NAMALWA (cell line): ENCODE measurements at regions not wholly inside any gene's neighbourhood (a gene's known extent, or its start where the extent isn't known, plus 50 kb on each side); places are given as distances from the start of the nearest gene placed in this dataset.
"Not testable (repeated sequence)": the region's sequence is repeated elsewhere in the genome, so short reads cannot be mapped to it uniquely, and the experiment has no call there.

Experiments used
- DNase-seq: peaks from one replicate; pipeline ENCODE4 v3.0.0-alpha.2; 2015; ENCODE audit warnings: low spot score

- no peak for DNase-seq
Measured at GRCh38 chr3:190988102-190988501, 125.6 kb upstream of the GMNC start.

GRCh38 chr3:190984502-190985244, 122.2 kb upstream of the GMNC start:
- no peak for DNase-seq

GRCh38 chr3:190983875-190984274, 121.4 kb upstream of the GMNC start:
- DNase-seq = peak; percentile 12

GRCh38 chr3:190973771-190974170, 111.3 kb upstream of the GMNC start:
- no peak for DNase-seq

GRCh38 chr3:190972840-190973270, 110.4 kb upstream of the GMNC start:
- no peak for DNase-seq

GRCh38 chr3:190972196-190972595, 109.7 kb upstream of the GMNC start:
- DNase-seq = no peak

GRCh38 chr3:190970560-190970959, 108.1 kb upstream of the GMNC start:
- no peak for DNase-seq

- no peak for DNase-seq
Measured at GRCh38 chr3:190968616-190969015, 106.1 kb upstream of the GMNC start.

GRCh38 chr3:190964931-190965330, 102.4 kb upstream of the GMNC start:
- DNase-seq = not testable (repeated sequence)

- DNase-seq = no peak
Measured at GRCh38 chr3:190959077-190959476, 96.6 kb upstream of the GMNC start.

GRCh38 chr3:190941694-190942260, 79.3 kb upstream of the GMNC start:
- no peak for DNase-seq

GRCh38 chr3:190934616-190935015, 72.1 kb upstream of the GMNC start:
- not testable (repeated sequence) for DNase-seq

GRCh38 chr3:190926619-190927018, 64.1 kb upstream of the GMNC start:
- DNase-seq = no peak

GRCh38 chr3:190912736-190913135, 50.2 kb upstream of the GMNC start:
- no peak for DNase-seq
